ENCODE measurements at regions not wholly inside any gene's neighbourhood (a gene's known extent, or its start where the extent isn't known, plus 50 kb on each side); places are given as distances from the start of the nearest gene placed in this dataset.

GRCh38 chr2:883260-883802 is 67.3 kb upstream of the SNTG2 start:
- DNase-seq: no peak
- H3K4me3 ChIP-seq: no peak overlapping the region
- H3K36me3 ChIP-seq (ENCODE audit: low read depth, missing control alignments): no peaks in the 10 kb centered on the region
- H3K4me1 ChIP-seq: peaks cover 12% of the 10 kb centered on the region
- TF ChIP-seq POLR2A (IDR thresholded peaks at IDR 0.05): no peak
- no peak for TF ChIP-seq CTCF (IDR thresholded peaks at IDR 0.05)
- H3K27me3 ChIP-seq: no peaks in the 10 kb centered on the region
- H3K9me3 ChIP-seq: no peaks in the 10 kb centered on the region
- no peak overlapping the region for H3K27ac ChIP-seq
- intact Hi-C loops (cut with DNase I; ENCODE audit: low total_unique reads): no loop called here
- 76 to 83% methylated on average over 14 of the region's 14 CpGs for WGBS, 2 donors

GRCh38 chr2:881204-881918 is 69.3 kb upstream of the SNTG2 start:
- H3K27me3 ChIP-seq: no peaks in the 10 kb centered on the region

GRCh38 chr2:880201-880970 is 70.3 kb upstream of the SNTG2 start:
- 84 to 86% methylated on average over 28 to 29 of the region's 29 CpGs for WGBS, 2 donors
- Histone ChIP-seq H3K4me1 (no peaks in the 10 kb centered on the region), H3K27me3 (no peaks in the 10 kb centered on the region), H3K9me3 (no peaks in the 10 kb centered on the region), H3K36me3 (ENCODE audit: low read depth, missing control alignments) (no peaks in the 10 kb centered on the region), H3K4me3 (no peak overlapping the region), H3K27ac (no peak overlapping the region)
- intact Hi-C loops (cut with DNase I; ENCODE audit: low total_unique reads): no loop called here
- no peak for DNase-seq
- TF ChIP-seq CTCF (IDR thresholded peaks at IDR 0.05) (no peak), POLR2A (IDR thresholded peaks at IDR 0.05) (no peak)

More at GRCh38 chr2:881204-881918, 69.3 kb upstream of the SNTG2 start:
- WGBS, 2 donors: 80 to 92% methylated on average over 5 to 11 of the region's 11 CpGs
- no peaks in the 10 kb centered on the region for H3K9me3 ChIP-seq
- H3K4me3 ChIP-seq: no peak overlapping the region
- no peaks in the 10 kb centered on the region for H3K36me3 ChIP-seq (ENCODE audit: low read depth, missing control alignments)
- intact Hi-C loops (cut with DNase I; ENCODE audit: low total_unique reads): no loop called here
- no peak for DNase-seq
- TF ChIP-seq CTCF (IDR thresholded peaks at IDR 0.05): no peak
- no peak for TF ChIP-seq POLR2A (IDR thresholded peaks at IDR 0.05)
- no peaks in the 10 kb centered on the region for H3K4me1 ChIP-seq
- no peak overlapping the region for H3K27ac ChIP-seq

- DNase-seq: no peak
- H3K27ac ChIP-seq: no peak overlapping the region
- WGBS, 2 donors: 92 to 93% methylated on average over 16 of the region's 16 CpGs
- no peaks in the 10 kb centered on the region for H3K4me1 ChIP-seq
- no peaks in the 10 kb centered on the region for H3K36me3 ChIP-seq (ENCODE audit: low read depth, missing control alignments)
- no peaks in the 10 kb centered on the region for H3K9me3 ChIP-seq
- intact Hi-C loops (cut with DNase I; ENCODE audit: low total_unique reads): no loop called here
- no peaks in the 10 kb centered on the region for H3K27me3 ChIP-seq
- H3K4me3 ChIP-seq: no peak overlapping the region
- TF ChIP-seq POLR2A (IDR thresholded peaks at IDR 0.05) (no peak), CTCF (IDR thresholded peaks at IDR 0.05) (no peak)
These were observed 71.1 kb upstream of the SNTG2 start for GRCh38 chr2:879540-879939.
